ENCODE measurements at regions not wholly inside any gene's neighbourhood (a gene's known extent, or its start where the extent isn't known, plus 50 kb on each side); places are given as distances from the start of the nearest gene placed in this dataset.

DNA sequence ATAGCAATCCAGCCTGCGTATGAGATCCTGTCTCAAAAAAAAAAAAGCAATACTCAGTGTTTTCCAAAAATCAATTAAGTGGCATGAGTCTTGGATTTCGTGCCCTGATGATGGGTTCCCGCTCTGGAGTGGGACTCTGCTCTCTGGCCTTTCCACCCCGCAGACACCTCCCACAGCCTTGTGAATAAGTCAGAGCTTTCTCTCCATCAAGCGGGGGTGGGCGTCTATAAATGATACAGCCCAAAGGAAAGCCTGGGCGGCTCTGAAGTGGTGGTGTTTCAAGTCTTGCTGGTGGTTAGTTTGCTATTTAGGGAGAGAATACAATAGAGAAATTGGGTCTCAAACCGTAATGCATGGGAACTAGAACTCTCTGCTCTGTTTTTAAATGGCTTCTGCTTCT is 52.5 kb upstream of the TAGAP start:
- POLR2A ChIA-PET, result no interaction called here
- Histone ChIP-seq H3K4me3 (ENCODE audit: low read depth, low read length) (no peak overlapping the region), H3K36me3 (ENCODE audit: control insufficient read depth, insufficient read depth, low read length) (no peaks in the 10 kb centered on the region), H3K27me3 (ENCODE audit: control insufficient read depth, insufficient read depth, low read length) (no peaks in the 10 kb centered on the region; the same call in 1 of the 2 replicates)
- DNase-seq (ENCODE audit: low read depth), result no peak
- no peak for TF ChIP-seq CTCF (IDR thresholded peaks at IDR 0.05; ENCODE audit: insufficient read depth, low read depth, low read length)
- CTCF ChIA-PET, result interaction anchor here (1.2 to 1.8 kb wide), 3 partner anchors 13 to 55 kb away, joined by 3 to 11 read pairs (median 7); no protein-coding TSS in a partner anchor

DNA sequence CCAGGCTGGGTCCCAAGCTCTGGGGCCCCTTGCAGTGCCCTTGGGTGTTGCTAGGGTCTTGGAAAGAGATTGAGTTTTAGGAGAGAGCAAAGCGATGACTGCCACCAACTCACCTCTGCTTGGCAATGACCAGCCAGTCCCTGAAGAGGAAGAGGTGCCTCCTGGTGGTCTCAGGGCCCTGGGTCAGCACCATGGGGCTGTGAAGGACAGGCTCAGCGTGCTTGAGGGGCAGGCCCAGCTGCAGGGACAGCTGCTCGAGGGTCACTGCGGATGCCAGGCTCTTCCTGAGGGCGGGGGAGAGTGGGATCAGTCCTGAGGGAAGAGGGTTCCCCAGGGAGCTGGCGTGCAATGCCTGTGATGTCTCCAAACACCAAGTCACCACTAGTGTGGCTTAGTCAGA is 50.8 kb upstream of the TAGAP start:
- H3K27me3 ChIP-seq (ENCODE audit: control insufficient read depth, insufficient read depth, low read length), result no peaks in the 10 kb centered on the region; the same call in 1 of the 2 replicates
- DNase-seq (ENCODE audit: low read depth), result no peak
- H3K36me3 ChIP-seq (ENCODE audit: control insufficient read depth, insufficient read depth, low read length), result no peaks in the 10 kb centered on the region
- no peak overlapping the region for H3K4me3 ChIP-seq (ENCODE audit: low read depth, low read length)
- TF ChIP-seq CTCF (IDR thresholded peaks at IDR 0.05; ENCODE audit: insufficient read depth, low read depth, low read length), result no peak
- ChIA-PET CTCF (interaction anchor here (0.6 to 1.8 kb wide), 4 partner anchors 12 to 53 kb away, joined by 3 to 11 read pairs (median 5); no protein-coding TSS in a partner anchor), POLR2A (no interaction called here)

GRCh38 chr6:159094444-159095252 is 49.9 kb upstream of the TAGAP start:
- TF ChIP-seq CTCF (IDR thresholded peaks at IDR 0.05; ENCODE audit: insufficient read depth, low read depth, low read length), result no peak
- Histone ChIP-seq H3K36me3 (ENCODE audit: control insufficient read depth, insufficient read depth, low read length) (no peaks in the 10 kb centered on the region), H3K27me3 (ENCODE audit: control insufficient read depth, insufficient read depth, low read length) (no peaks in the 10 kb centered on the region; the same call in 1 of the 2 replicates), H3K4me3 (ENCODE audit: low read depth, low read length) (no peak overlapping the region)
- DNase-seq (ENCODE audit: low read depth), result no peak
- ChIA-PET CTCF (interaction anchor here (0.6 to 1.3 kb wide), 2 partner anchors 11 to 16 kb away, joined by 3 read pairs; no protein-coding TSS in a partner anchor), POLR2A (interaction anchor here (0.7 kb wide), 1 partner anchor 432 kb away, joined by 4 read pairs; no protein-coding TSS in a partner anchor)
